ENCODE measurements at regions not wholly inside any gene's neighbourhood (a gene's known extent, or its start where the extent isn't known, plus 50 kb on each side); places are given as distances from the start of the nearest gene placed in this dataset.

- TF ChIP-seq CTCF (IDR thresholded peaks at IDR 0.05), result no peak
- H3K27me3 ChIP-seq (replicated peaks; ENCODE audit: insufficient read depth), result no peaks in the 10 kb centered on the region
- H3K36me3 ChIP-seq, result no peaks in the 10 kb centered on the region
- ATAC-seq (ENCODE audit: insufficient number of reproducible peaks, low FRiP score, low read depth), result no peak
- peaks cover 5 to 14% of the 10 kb centered on the region in 2 donors for H3K4me1 ChIP-seq (ENCODE audit: control insufficient read depth in 1 of 2, low read depth in 2 of 2)
- H3K27ac ChIP-seq, result no peak overlapping the region
- no peaks in the 10 kb centered on the region for H3K9me3 ChIP-seq
- no peak for DNase-seq (ENCODE audit: low spot score)
- H3K4me3 ChIP-seq, result no peak overlapping the region
Measured at GRCh38 chr4:188197566-188197965, 58.3 kb downstream of the TRIML1 start.

- TF ChIP-seq CTCF (IDR thresholded peaks at IDR 0.05), result no peak
- DNase-seq (ENCODE audit: low spot score) (no peak), ATAC-seq (ENCODE audit: insufficient number of reproducible peaks, low FRiP score, low read depth) (no peak)
- H3K27me3 ChIP-seq (replicated peaks; ENCODE audit: insufficient read depth), result no peaks in the 10 kb centered on the region
- no peaks in the 10 kb centered on the region for H3K9me3 ChIP-seq
- H3K27ac ChIP-seq, result no peak overlapping the region
- peaks cover 5 to 14% of the 10 kb centered on the region in 2 donors for H3K4me1 ChIP-seq (ENCODE audit: control insufficient read depth in 1 of 2, low read depth in 2 of 2)
- no peaks in the 10 kb centered on the region for H3K36me3 ChIP-seq
- no peak overlapping the region for H3K4me3 ChIP-seq
Measured at GRCh38 chr4:188198982-188199792, 59.9 kb downstream of the TRIML1 start.

GRCh38 chr4:188201851-188202250, 62.6 kb downstream of the TRIML1 start:
- TF ChIP-seq CTCF (IDR thresholded peaks at IDR 0.05), result no peak
- no peaks in the 10 kb centered on the region for H3K36me3 ChIP-seq
- no peak for DNase-seq (ENCODE audit: low spot score)
- H3K4me3 ChIP-seq, result no peak overlapping the region
- H3K9me3 ChIP-seq, result no peaks in the 10 kb centered on the region
- H3K27me3 ChIP-seq (replicated peaks; ENCODE audit: insufficient read depth), result no peaks in the 10 kb centered on the region
- ATAC-seq (ENCODE audit: insufficient number of reproducible peaks, low FRiP score, low read depth), result no peak
- H3K4me1 ChIP-seq (ENCODE audit: control insufficient read depth in 1 of 2, low read depth in 2 of 2), result no peaks in the 10 kb centered on the region
- H3K27ac ChIP-seq, result no peak overlapping the region

- ATAC-seq (ENCODE audit: insufficient number of reproducible peaks, low FRiP score, low read depth) (no peak), DNase-seq (ENCODE audit: low spot score) (no peak)
- Histone ChIP-seq H3K9me3 (no peaks in the 10 kb centered on the region), H3K4me3 (no peak overlapping the region), H3K27me3 (replicated peaks; ENCODE audit: insufficient read depth) (no peaks in the 10 kb centered on the region), H3K4me1 (ENCODE audit: control insufficient read depth in 1 of 2, low read depth in 2 of 2) (no peaks in the 10 kb centered on the region), H3K36me3 (no peaks in the 10 kb centered on the region), H3K27ac (no peak overlapping the region)
- TF ChIP-seq CTCF (IDR thresholded peaks at IDR 0.05), result no peak
Measured at GRCh38 chr4:188206783-188207182, 67.5 kb downstream of the TRIML1 start.

GRCh38 chr4:188214861-188215260, 75.6 kb downstream of the TRIML1 start:
- H3K27ac ChIP-seq, result no peak overlapping the region
- no peak for TF ChIP-seq CTCF (IDR thresholded peaks at IDR 0.05)
- no peaks in the 10 kb centered on the region for H3K36me3 ChIP-seq
- H3K27me3 ChIP-seq (replicated peaks; ENCODE audit: insufficient read depth), result no peaks in the 10 kb centered on the region
- H3K4me3 ChIP-seq, result no peak overlapping the region
- no peak for DNase-seq (ENCODE audit: low spot score)
- no peaks in the 10 kb centered on the region for H3K9me3 ChIP-seq
- no peak for ATAC-seq (ENCODE audit: insufficient number of reproducible peaks, low FRiP score, low read depth)
- no peaks in the 10 kb centered on the region for H3K4me1 ChIP-seq (ENCODE audit: control insufficient read depth in 1 of 2, low read depth in 2 of 2)
